ENCODE measurements at regions not wholly inside any gene's neighbourhood (a gene's known extent, or its start where the extent isn't known, plus 50 kb on each side); places are given as distances from the start of the nearest gene placed in this dataset.

DNA sequence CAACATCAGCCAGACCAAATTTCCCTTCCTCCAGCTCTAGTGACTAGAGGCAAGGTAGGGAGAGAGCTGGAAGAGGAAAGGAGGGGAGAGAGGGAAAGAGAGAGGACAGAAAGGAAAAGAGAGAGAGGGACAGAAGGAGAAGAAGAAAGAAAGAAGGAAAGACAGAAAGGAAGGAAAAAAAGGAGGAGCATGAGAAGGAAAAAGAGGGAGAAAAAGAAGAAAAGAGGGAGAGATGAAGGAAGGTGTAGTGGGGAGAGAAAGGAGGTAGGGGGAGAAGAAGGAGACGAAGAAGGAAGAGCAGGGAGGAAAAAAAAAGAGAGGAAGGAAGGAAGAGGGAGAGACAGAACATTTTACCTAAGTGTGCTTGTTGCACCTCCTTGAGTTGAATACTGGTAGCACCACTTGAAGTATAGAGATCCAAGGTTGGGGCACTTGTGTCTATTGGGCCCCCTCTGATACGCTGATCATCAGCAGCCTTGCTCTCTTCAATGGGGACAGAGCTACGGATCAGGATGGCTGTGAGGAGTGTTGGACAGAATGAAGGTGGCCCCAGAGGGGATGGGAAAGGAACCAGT is 232.5 kb downstream of the SUDS3 start:
- Histone ChIP-seq H3K36me3 (no peaks in the 10 kb centered on the region), H3K4me1 (no peaks in the 10 kb centered on the region), H3K27me3 (no peaks in the 10 kb centered on the region), H3K9me3 (no peaks in the 10 kb centered on the region), H3K27ac (no peak overlapping the region), H3K4me3 (replicated peaks in 1 of 3) (no peak overlapping the region)
- 63 to 67% methylated on average over 3 of the region's 3 CpGs for WGBS, 2 donors
- no peak for DNase-seq
- intact Hi-C loops (cut with DNase I) = no loop called here
- TF ChIP-seq, protein P1, sequence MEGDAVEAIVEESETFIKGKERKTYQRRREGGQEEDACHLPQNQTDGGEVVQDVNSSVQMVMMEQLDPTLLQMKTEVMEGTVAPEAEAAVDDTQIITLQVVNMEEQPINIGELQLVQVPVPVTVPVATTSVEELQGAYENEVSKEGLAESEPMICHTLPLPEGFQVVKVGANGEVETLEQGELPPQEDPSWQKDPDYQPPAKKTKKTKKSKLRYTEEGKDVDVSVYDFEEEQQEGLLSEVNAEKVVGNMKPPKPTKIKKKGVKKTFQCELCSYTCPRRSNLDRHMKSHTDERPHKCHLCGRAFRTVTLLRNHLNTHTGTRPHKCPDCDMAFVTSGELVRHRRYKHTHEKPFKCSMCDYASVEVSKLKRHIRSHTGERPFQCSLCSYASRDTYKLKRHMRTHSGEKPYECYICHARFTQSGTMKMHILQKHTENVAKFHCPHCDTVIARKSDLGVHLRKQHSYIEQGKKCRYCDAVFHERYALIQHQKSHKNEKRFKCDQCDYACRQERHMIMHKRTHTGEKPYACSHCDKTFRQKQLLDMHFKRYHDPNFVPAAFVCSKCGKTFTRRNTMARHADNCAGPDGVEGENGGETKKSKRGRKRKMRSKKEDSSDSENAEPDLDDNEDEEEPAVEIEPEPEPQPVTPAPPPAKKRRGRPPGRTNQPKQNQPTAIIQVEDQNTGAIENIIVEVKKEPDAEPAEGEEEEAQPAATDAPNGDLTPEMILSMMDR (IDR thresholded peaks at IDR 0.05) = no peak
- TF ChIP-seq POLR2A (IDR thresholded peaks at IDR 0.05) = no peak

- Histone ChIP-seq H3K36me3 (no peaks in the 10 kb centered on the region), H3K9me3 (no peaks in the 10 kb centered on the region), H3K27ac (no peak overlapping the region), H3K4me3 (replicated peaks in 1 of 3) (no peak overlapping the region), H3K27me3 (no peaks in the 10 kb centered on the region), H3K4me1 (no peaks in the 10 kb centered on the region)
- intact Hi-C loops (cut with DNase I) = no loop called here
- WGBS, 2 donors = 50 to 54% methylated on average over 9 of the region's 9 CpGs
- no peak for DNase-seq
- TF ChIP-seq POLR2A (IDR thresholded peaks at IDR 0.05) = no peak
- TF ChIP-seq, protein P1 (IDR thresholded peaks at IDR 0.05) = no peak
These were observed 234.9 kb downstream of the SUDS3 start for GRCh38 chr12:118611295-118611694.

GRCh38 chr12:118611770-118612169 is 235.4 kb downstream of the SUDS3 start:
- intact Hi-C loops (cut with DNase I) = no loop called here
- Histone ChIP-seq H3K4me3 (replicated peaks in 1 of 3) (no peak overlapping the region), H3K36me3 (no peaks in the 10 kb centered on the region), H3K27ac (no peak overlapping the region), H3K9me3 (no peaks in the 10 kb centered on the region), H3K27me3 (no peaks in the 10 kb centered on the region), H3K4me1 (no peaks in the 10 kb centered on the region)
- DNase-seq = no peak
- WGBS, 2 donors = 67 to 71% methylated on average over 5 of the region's 5 CpGs
- TF ChIP-seq POLR2A (IDR thresholded peaks at IDR 0.05) = no peak
- TF ChIP-seq, protein P1 (IDR thresholded peaks at IDR 0.05) = no peak

DNA sequence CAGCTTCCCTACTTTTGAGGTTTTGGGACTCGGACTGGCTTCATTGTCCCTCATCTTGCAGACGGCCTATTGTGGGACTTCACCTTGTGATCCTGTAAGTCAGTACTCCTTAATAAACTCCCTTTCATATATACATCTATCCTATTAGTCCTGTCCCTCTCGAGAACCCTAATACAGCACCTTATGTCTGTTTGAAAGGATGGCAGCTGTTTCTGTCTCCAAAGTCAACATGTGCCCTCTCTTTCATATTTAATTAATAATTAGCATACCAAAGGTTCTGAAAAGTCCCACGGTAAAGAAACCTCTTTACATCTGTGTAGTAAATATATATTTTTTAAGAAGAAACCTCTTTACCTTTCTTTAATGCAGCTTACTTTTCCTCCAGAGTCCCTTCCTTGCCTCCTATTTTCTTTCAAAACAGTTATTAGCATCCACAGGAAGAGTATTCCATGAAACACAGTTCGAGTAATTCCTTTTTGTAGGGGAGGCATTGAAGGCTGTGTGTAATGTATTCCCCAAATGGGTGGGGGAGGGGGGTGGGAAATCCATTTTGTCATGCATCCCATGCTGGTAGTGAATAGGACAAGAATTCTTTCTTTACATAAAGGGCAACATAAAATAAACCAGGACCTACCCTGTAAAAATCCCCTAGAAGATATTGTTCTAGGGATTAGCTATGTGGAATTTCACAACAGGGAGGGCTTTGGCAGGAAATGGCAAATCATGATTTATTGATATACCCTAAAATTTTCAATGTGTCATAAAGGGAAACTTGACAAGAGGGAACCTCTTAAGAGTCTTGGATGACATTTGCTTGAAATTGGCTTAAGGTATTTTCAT is 241.5 kb downstream of the SUDS3 start:
- Histone ChIP-seq H3K36me3 (no peaks in the 10 kb centered on the region), H3K4me3 (replicated peaks in 1 of 3) (no peak overlapping the region), H3K9me3 (no peaks in the 10 kb centered on the region), H3K4me1 (no peaks in the 10 kb centered on the region), H3K27ac (no peak overlapping the region), H3K27me3 (no peaks in the 10 kb centered on the region)
- DNase-seq = no peak
- TF ChIP-seq POLR2A (IDR thresholded peaks at IDR 0.05) = no peak
- TF ChIP-seq, protein P1 (IDR thresholded peaks at IDR 0.05) = no peak
- WGBS, 2 donors = 43 to 48% methylated on average over 5 of the region's 5 CpGs
- intact Hi-C loops (cut with DNase I) = no loop called here

GRCh38 chr12:118618695-118619094 is 242.3 kb downstream of the SUDS3 start:
- Histone ChIP-seq H3K4me1 (no peaks in the 10 kb centered on the region), H3K27me3 (no peaks in the 10 kb centered on the region), H3K27ac (no peak overlapping the region), H3K36me3 (no peaks in the 10 kb centered on the region), H3K9me3 (no peaks in the 10 kb centered on the region), H3K4me3 (replicated peaks in 1 of 3) (no peak overlapping the region)
- 78 to 79% methylated on average over 1 of the region's 1 CpG for WGBS, 2 donors
- DNase-seq = no peak
- intact Hi-C loops (cut with DNase I) = no loop called here
- no peak for TF ChIP-seq POLR2A (IDR thresholded peaks at IDR 0.05)
- TF ChIP-seq, protein P1 (IDR thresholded peaks at IDR 0.05) = no peak

Measured in thyroid gland (tissue), 4 donors.